RWPE2 (cell line): ENCODE measurements at regions not wholly inside any gene's neighbourhood (a gene's known extent, or its start where the extent isn't known, plus 50 kb on each side); places are given as distances from the start of the nearest gene placed in this dataset.

Experiments
- ATAC-seq: fragments of 200-7000 bp; cut with Tn5 transposase; 3 replicates; pipeline ENCODE4 v1.9.1; 2021; ENCODE audit warnings: low read depth
- DNase-seq: peaks from one replicate; pipeline ENCODE4 v3.0.0-alpha.2; 2020; ENCODE audit warnings: low spot score
- H3K27ac ChIP-seq: fragments of 450-650 bp; 2 replicates; pipeline ENCODE4 v1.5.1; 2017; ENCODE audit warnings: mild to moderate bottlenecking; ENCODE audit not compliant: poor library complexity, severe bottlenecking
- H3K27me3 ChIP-seq: fragments of 250-450 bp; sonication (Bioruptor Pico); 2 replicates; pipeline ENCODE4 v1.5.1; 2021; ENCODE audit warnings: mild to moderate bottlenecking, moderate library complexity; ENCODE audit not compliant: insufficient read depth, poor library complexity, severe bottlenecking
- H3K36me3 ChIP-seq: fragments of 250-450 bp; sonication (Bioruptor Pico); 2 replicates; pipeline ENCODE4 v1.5.1; 2020; ENCODE audit warnings: low read depth, mild to moderate bottlenecking, moderate library complexity
- H3K4me1 ChIP-seq: fragments of 250-450 bp; sonication (Bioruptor Pico); 2 replicates; pipeline ENCODE4 v1.5.1; 2021; ENCODE audit warnings: mild to moderate bottlenecking, moderate library complexity; ENCODE audit not compliant: insufficient read depth, poor library complexity, severe bottlenecking
- H3K4me3 ChIP-seq: fragments of 250-450 bp; sonication (Bioruptor Pico); 2 replicates; pipeline ENCODE4 v1.5.1; 2021; ENCODE audit warnings: mild to moderate bottlenecking, moderate library complexity; ENCODE audit not compliant: severe bottlenecking
- H3K9me3 ChIP-seq: fragments of 250-450 bp; sonication (Bioruptor Pico); 2 replicates; pipeline ENCODE4 v1.5.1; 2021; ENCODE audit warnings: mild to moderate bottlenecking, moderate library complexity; ENCODE audit not compliant: severe bottlenecking
- CTCF ChIP-seq: fragments of 450-650 bp; IDR thresholded peaks from one replicate; pipeline ENCODE4 v1.5.1; 2017; ENCODE audit warnings: mild to moderate bottlenecking, moderate library complexity; ENCODE audit not compliant: poor library complexity, severe bottlenecking

- no peak for TF ChIP-seq CTCF
- Histone ChIP-seq H3K27me3 (no peaks in the 10 kb centered on the region), H3K36me3 (no peaks in the 10 kb centered on the region), H3K4me1 (peaks cover 11% of the 10 kb centered on the region), H3K9me3 (no peaks in the 10 kb centered on the region), H3K4me3 (no peak overlapping the region), H3K27ac (no peak overlapping the region)
- ATAC-seq (peak; percentile 93), DNase-seq (no peak)
Observed at GRCh38 chr11:76266286-76267100, 60.2 kb upstream of the WNT11 start.

GRCh38 chr11:76265771-76266241 lies 59.5 kb upstream of the WNT11 start:
- DNase-seq (no peak), ATAC-seq (no peak)
- no peak for TF ChIP-seq CTCF
- Histone ChIP-seq H3K36me3 (no peaks in the 10 kb centered on the region), H3K4me3 (no peak overlapping the region), H3K27me3 (no peaks in the 10 kb centered on the region), H3K27ac (no peak overlapping the region), H3K9me3 (no peaks in the 10 kb centered on the region), H3K4me1 (peaks cover 11% of the 10 kb centered on the region)

- no peak for ATAC-seq
- no peaks in the 10 kb centered on the region for H3K9me3 ChIP-seq
- no peak for TF ChIP-seq CTCF
Observed at GRCh38 chr11:76263657-76264056, 57.4 kb upstream of the WNT11 start.

GRCh38 chr11:76263166-76263565 lies 56.9 kb upstream of the WNT11 start:
- H3K9me3 ChIP-seq: no peaks in the 10 kb centered on the region
- peaks cover 2% of the 10 kb centered on the region for H3K27me3 ChIP-seq
- H3K4me1 ChIP-seq: peaks cover 11% of the 10 kb centered on the region
- H3K27ac ChIP-seq: no peak overlapping the region
- no peak for TF ChIP-seq CTCF
- no peak overlapping the region for H3K4me3 ChIP-seq
- DNase-seq (no peak), ATAC-seq (no peak)
- no peaks in the 10 kb centered on the region for H3K36me3 ChIP-seq

More at GRCh38 chr11:76263657-76264056, 57.4 kb upstream of the WNT11 start:
- H3K27ac ChIP-seq: no peak overlapping the region
- peaks cover 11% of the 10 kb centered on the region for H3K4me1 ChIP-seq
- H3K4me3 ChIP-seq: no peak overlapping the region
- DNase-seq: no peak
- H3K36me3 ChIP-seq: no peaks in the 10 kb centered on the region
- peaks cover 2% of the 10 kb centered on the region for H3K27me3 ChIP-seq
